Fibroblast of the aortic adventitia (primary cell): ENCODE measurements at regions not wholly inside any gene's neighbourhood (a gene's known extent, or its start where the extent isn't known, plus 50 kb on each side); places are given as distances from the start of the nearest gene placed in this dataset.

ENCODE experiments used
- DNase-seq: peaks from one replicate; pipeline ENCODE4 v3.0.0-alpha.2; 2010; ENCODE audit warnings: low read depth
- H3K4me3 ChIP-seq: 2 replicates; pipeline ENCODE4 v1.5.1; 2011; ENCODE audit warnings: low read depth, mild to moderate bottlenecking, control low read depth, low read length, moderate library complexity
- CTCF ChIP-seq: IDR thresholded peaks from 2 replicates; pipeline ENCODE4 v1.5.1; 2011; ENCODE audit warnings: mild to moderate bottlenecking, low read length, control low read depth, inconsistent platforms; ENCODE audit not compliant: insufficient read depth

DNA sequence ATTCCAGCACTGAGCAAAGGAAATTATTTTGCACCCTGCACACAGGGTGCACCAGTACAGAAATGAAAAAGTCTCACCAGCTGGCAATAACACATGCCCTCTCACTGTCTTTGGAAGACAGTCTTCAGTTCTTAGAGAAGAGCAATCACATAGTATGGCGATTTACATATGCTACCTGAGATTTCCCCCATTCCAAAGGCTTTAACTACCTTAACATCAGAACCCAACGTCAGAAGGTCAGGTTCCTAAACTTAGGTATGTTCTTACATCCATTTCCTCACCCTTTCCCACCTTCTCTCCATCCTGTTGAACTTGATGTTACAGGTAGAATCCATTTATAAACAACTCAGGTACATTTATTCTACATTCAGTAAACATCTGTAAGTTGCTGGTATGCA is 167.8 kb downstream of the PAWR start:
- DNase-seq = no peak
- no peak overlapping the region for H3K4me3 ChIP-seq
- TF ChIP-seq CTCF = no peak

- peak; percentile 41 for DNase-seq
- no peak for TF ChIP-seq CTCF
- no peak overlapping the region for H3K4me3 ChIP-seq
These were observed 168.3 kb downstream of the PAWR start for GRCh38 chr12:79522257-79522988.

DNA sequence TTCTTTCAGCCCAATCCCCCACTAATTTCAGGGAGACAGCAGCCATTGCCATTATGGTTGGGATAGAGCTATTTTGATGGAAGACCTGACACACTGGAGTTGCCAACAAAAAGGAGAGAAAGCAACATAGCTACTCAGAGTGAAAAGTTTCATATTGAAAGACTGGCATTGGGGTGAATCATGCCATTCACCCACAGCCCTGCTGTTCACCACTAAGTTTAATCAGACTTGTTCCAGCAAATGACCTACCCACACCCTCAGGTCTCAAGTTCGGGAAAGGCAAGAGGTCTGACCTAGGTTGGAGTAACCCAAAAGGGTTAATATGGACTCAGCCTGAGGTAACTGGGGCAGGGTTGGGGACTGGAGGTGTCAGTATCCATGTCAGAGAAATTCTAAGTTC is 169.2 kb downstream of the PAWR start:
- H3K4me3 ChIP-seq = no peak overlapping the region
- no peak for TF ChIP-seq CTCF
- no peak for DNase-seq

DNA sequence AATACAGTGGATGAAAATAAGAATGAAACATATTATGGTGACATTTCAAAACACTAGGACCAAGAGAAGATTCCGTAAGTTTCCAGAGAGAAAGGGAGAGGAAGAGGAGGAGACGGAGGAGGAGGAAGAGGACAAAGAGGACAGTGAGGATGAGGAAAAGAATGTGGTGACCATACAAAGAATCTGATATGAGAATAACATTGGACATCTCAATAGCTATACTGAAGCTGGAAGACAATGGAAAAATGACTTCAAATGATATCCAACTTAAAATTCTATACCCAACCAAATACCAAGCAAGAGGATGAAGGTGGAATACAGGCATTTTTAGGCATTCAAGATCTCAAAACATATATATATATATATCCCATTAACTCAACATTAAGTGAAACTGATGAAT is 173.4 kb downstream of the PAWR start:
- DNase-seq = no peak
- no peak for TF ChIP-seq CTCF
- H3K4me3 ChIP-seq = no peak overlapping the region

GRCh38 chr12:79515530-79515935 is 175.2 kb downstream of the PAWR start:
- H3K4me3 ChIP-seq = no peak overlapping the region
- TF ChIP-seq CTCF = no peak
- DNase-seq = peak; percentile 48

DNA sequence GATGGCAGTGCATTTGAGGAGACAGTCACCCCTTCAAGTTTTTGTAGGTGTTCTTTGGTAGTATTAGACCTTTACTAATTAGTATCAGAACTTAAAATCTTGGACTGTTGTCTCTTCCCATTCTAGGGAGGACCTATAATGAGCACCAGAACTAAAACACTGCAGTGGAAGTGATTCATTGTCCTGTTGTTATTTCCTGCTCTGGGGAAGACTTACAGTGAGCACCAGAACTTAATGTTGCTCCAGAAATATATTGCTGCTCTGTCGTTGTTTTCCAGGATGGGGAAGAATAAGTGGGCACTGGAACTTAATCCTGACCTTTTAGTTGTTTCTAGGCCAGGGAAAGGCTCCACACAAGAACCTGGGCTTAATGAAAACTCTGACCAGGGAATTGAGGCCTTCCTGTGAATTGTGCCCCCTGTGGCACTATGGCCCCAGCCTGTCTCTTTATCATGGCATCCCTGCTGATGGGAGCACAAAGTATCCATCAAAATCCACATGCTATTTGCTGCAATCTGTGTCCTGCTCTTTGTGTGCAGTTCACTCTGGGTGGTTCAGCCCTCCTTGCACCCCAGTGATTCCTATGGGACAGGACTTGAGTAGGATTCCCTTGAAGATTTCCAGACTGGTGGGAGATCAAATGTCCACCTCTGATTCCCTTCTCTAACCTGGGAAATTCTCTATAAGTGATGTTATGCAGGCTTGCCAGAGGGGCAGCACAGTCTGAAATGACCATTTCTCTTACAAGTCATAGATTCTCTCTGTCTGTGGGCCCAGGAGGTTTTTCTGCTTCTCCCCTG is 175.8 kb downstream of the PAWR start:
- DNase-seq = no peak
- no peak for TF ChIP-seq CTCF
- H3K4me3 ChIP-seq = no peak overlapping the region
